ENCODE measurements at regions not wholly inside any gene's neighbourhood (a gene's known extent, or its start where the extent isn't known, plus 50 kb on each side); places are given as distances from the start of the nearest gene placed in this dataset.
A peak's percentile ranks its signal among the peaks of the same experiment; 100 is the strongest.

DNA sequence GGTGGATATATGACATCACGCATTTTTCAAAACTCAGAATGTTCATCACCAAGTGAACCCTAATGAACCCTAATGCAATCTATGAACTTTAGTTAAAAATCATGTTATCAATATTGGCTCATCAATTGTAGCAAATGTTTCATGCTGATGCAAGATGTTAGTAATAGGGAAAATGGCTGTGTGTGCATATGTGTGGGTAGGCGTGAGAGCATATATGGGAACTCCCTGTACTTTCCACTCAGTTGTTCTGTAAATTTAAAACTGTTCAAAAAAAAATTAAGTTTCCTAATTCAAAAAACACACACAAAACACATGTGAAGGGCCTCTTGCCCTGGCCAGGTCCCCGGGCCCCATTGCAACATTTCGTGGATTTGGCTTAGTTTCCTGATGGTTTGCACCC, 89.7 kb upstream of the PROK2 start:
- no peak for DNase-seq

DNA sequence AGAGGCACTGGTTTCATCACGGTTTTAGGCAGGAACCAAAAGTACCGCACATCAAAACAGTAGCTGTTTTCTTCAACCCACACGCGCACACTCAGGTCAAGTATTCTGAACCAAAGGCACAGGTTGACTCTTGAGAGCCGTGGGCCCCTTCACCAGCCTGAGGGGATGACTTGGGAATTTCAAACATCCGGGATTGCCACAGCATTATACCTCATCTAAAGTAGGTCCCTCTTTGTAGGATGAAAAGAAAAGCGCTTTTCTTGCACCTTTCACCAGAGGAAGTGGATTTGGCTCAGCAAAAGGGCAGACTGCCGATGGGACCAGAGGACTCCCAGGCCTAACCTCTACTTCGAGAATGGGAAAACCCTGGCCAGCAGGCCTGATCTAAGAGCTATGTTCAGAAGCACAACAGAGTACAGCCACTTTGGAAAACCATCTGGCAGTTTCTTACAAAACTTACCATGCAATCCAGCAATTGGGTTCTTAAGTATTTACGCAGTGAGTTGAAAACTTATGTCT, 88.2 kb upstream of the PROK2 start:
- no peak for DNase-seq

DNA sequence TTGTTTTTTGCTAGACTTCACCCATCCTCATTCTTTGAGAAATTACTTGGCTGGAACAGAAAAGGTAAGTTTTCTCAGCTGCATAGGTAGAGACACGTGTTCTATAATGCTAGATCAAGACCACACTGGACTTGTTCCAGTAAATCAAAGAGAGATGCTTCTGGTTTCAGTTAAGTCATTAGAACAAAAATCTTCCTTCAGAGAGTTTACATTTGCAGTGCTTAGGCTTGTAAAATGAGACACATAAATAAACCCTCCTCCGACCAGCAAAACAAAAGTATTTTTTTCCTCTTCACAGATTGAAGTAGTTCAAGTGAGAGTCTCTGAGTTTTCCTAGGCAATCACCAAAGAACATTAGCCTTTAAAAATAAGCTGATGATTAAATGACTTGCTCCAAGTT, 87.3 kb upstream of the PROK2 start:
- no peak for DNase-seq

DNA sequence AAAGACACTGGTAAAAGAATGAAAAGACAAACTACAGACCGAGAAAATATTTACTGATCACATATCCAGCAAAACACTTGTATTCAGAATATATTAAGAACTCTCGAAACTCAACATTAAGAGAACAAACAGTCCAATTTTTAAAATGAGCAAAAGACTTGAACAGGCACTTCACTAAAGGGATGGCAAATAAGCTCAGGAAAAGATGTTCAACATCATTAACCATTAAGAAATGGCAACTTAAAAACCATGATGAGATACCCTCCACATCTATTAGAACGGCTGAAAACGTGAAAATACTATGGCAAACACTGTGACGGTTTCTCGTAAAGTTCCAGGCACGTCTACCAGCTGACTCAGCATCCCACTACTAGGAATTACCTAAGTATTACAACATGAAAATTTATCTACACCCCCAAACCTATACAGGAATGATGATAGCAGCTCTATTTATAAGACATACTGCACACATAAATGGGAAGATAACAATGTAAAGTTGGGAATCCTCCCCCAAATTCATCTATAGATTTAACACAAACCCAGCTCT, 86.1 kb upstream of the PROK2 start:
- DNase-seq = no peak

DNA sequence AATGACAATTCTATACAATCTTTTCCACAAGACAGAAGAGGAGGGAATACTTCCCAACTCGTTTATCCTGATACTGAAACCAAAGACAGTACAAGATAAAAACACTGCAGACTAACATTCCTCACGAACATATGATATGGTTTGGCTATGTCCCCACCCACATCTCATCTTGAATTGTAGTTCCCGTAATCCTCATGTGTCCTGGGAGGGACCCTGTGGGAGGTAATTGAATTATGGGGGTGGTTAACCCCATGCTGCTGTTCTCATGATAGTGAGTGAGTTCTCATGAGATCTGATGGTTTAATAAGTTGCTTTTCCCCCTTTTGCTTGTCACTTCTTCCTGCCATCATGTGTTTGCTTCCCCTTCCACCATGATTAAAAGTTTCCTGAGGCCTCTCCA, 83.9 kb upstream of the PROK2 start:
- no peak for DNase-seq

DNA sequence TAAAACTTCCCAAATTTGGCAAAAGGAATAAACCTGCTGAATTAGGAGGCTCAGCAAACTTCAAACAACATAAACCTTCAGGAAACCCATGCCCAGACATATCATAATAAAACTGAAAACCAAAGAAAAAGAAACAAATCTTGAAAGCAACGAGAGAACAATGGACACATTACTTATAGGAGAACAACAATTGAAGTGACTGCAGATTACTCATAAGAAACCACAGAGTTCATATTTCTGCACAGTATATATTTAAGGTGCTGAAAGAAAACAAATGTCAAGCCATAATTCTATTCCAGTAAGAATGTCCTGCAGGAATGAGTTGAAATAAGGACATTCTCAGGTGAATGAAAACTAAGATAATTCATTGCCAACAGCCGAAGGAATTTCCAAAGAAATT, 80.8 kb upstream of the PROK2 start:
- DNase-seq = no peak

DNA sequence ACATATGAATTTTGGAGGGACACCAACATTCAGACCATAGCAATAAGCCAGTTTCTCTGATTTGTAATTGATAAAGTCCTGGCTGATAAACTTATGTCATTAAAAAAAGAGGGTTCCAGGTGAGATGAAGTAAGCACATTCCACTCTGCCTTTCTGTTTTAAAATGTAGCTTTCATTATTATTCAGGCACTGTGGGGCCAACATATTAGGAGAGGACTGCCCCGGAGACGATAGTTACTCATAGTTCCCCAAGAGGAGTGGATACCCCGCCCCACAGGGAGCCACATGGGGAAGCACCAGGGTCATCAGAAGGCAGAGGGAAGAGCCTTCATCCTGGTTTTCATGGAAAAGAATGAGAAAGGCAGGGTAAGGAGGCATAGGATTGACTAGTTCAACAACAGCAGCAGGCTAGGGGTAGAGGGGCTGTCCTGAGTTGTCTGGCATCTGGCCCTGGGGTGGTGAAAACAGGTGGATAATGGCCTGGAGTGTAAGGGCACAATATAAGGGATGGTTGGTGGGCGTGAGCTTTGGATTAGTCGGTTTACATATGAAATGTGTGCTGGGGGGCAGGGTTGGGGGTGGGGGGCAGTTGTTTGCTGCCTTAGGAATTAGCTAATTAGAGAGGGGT, 78.7 kb upstream of the PROK2 start:
- no peak for DNase-seq

DNA sequence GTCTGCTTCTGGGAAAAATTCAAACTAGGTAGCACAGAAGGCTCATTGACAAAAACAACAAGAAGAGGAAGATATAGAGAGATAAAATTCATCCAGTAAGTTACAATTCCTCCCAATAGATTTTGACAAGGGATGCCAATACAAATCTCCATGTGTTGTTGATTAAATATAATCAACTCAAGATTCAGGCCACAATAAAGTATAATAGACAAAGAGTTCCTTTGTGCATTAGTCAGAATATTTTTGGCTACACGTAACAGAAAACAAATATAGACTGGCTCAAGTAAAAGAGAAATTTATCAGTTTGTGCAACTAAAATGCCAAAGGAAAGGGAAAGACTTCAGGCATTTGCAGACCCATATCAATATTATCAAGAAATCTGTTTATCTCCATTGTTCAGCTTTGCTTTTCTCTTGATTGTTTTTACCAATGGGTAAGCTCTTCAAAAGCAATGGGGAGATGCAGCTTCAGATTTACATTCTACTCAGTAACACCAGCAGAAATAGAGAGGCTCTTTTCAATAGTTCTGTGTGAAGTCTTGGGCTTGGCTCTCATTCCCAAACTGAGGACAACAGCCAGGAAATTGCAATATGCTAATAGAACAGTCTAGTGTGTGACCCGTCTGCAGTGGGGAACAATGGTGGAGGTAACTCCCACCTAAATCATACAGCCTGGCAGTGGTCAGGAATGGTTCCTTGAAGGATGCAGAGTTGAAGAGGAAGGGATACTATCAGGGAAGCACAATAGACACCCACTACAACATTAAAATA, 77.6 kb upstream of the PROK2 start:
- DNase-seq = no peak

DNA sequence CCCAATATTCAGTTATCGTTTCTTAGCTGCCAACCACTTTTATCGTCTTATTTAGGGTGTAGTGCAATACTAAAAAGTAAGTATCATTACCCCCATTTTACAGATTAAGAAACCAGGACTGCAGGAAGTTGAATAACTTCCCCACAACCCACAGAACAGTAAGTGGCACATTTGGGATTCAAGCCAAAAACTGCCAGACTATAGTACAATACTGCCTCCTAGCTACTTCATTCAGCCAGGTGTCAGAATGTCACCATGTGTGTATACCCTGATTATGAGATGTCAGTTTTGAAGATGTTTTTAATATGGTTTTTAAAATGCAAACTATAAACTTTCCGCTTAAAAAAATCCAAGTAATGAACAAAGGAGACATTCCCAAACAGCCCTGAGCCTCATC, 74.2 kb upstream of the PROK2 start:
- peak in 3 of 56 donors; percentile 5 to 8 (median 8) for DNase-seq

DNA sequence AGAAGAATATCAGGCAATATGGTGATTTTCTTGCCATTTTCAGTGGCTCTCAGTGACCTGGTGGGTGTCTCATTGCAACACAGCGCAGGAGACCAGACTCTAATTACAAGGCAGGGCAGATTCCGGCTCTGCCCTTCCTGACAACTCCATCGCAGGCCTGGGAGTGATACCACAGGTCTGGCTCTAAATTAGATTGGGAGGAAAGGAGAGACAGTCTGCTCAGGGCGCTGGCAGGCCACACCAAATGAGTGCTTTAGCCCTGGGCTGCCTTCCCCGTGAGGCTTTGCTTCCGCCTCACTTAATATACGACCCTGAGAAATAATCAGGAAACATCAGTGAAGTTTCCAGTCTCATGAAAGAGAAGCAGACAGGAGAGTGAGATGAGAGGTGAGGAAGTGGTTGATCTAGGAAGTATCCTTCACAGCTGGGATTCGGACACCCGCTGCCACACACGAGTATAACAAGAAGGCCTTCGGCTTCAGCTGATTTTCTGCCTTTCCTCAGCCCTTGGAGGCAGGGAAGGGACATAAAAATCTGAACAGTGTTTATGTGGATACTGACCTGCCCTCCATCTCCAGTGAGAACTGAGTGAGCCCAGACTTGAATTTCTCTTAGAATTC, 73.7 kb upstream of the PROK2 start:
- no peak for DNase-seq

DNA sequence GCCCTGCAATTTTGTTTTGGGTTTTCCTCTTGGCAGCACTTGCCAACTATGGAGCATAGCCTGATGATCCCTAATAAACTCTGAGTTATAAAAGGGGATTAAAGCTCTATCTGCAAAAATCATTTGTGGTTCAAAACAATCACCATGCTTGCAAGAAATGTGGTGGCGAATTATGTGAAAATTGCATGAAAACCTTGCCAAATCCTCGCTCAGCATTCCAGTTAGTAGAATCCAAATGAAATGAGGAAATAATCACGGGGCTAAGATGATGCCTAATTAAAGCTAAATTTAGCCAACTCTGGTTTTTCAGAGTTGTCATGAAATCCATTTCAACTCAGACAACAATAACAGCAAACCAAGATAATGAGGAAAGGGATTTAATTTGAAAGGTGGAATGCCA, 73.0 kb upstream of the PROK2 start:
- DNase-seq = no peak

DNA sequence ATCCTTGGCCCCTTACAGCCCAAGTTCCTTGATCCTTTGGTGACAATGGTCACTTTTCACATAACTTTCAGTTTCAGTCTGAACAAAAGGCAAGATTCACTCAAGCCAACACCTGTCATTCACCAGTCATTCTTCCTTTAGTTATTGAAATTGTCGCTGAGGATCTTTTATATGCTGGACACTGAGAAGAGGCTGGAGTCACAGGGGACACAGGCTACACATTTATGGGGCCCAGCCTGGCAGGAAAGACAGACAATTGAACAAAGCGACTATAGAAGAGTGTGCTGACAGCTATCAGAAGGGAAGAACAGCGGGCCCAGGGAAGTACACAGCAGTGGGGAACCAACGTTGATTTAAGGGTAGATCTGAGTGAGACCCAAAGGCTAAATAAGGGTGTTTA, 69.8 kb upstream of the PROK2 start:
- DNase-seq = peak in 2 of 56 donors; percentile 3 to 4

DNA sequence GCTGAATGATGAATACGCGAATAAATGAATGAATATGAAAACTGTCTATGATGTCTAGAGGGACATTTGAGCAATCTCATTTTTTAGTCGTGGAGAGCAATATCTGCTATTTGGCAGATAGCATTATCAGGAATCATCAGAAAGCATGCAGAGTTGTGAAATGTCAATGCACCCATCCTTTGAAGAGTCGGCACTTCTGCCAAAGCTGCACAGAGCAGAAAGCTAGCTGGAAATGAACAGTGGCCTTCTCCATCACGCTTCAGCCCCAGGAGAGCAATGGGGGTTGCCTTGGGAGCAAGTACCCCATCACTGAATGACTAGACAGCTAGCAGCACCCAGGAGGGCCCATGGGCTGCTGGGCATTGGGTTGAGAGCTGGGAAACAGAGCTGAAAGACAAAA, 69.1 kb upstream of the PROK2 start:
- DNase-seq = no peak

DNA sequence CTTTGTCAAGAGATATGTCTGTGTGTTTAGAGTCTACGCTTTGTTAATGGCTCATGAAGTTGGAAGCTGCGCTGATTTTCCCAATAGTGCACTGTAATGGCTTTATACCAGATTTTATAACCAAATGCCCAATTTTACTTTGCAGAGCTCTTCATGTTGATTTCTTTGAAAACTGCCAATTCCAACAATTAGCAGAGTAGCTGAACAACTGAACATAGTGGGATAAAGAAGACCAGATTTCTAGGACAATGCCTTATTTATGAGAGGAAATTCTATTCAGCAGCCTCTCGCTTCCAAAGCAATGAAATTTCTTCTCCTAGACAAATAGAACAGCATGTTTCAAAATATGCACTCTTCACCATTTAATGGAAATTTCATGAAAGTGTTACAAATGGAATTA, 66.9 kb upstream of the PROK2 start:
- no peak for DNase-seq

DNA sequence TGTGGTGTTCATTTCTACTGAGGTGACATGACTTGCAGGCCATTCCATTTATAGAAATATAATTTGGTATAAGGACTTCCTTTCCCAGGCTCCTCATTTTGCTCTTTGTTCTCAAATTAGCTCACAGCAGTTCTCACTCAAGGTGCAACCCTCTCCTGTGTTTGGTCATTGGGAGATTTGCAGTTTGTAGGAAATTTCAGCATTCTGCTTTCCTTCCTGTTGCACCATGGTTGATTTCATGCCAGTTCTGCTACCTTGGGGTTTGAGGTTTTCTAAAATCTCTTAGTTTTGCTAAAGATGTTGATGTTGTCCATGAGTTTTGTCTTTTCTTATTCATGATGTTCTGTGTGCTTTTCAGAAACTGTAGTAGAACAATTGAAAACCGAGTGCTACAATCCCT, 65.7 kb upstream of the PROK2 start:
- DNase-seq = no peak

DNA sequence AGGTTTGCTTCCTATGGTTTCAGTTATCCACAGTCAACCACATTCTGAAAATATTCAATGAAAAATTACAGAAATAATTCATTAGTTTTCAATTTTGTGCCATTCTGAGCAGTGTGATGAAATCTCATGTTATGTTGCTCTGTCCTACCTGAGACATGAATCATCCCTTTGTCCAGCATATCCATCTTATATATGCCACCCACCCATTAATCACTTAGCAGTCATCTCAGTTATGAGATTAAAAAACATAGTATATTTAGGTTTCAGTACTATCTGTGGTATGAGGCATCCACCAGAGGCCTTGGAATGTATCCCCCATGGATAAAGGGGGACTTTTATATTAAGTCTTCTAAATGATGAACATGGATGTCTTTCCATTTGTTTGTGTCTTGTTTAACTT, 64.7 kb upstream of the PROK2 start:
- no peak for DNase-seq

DNA sequence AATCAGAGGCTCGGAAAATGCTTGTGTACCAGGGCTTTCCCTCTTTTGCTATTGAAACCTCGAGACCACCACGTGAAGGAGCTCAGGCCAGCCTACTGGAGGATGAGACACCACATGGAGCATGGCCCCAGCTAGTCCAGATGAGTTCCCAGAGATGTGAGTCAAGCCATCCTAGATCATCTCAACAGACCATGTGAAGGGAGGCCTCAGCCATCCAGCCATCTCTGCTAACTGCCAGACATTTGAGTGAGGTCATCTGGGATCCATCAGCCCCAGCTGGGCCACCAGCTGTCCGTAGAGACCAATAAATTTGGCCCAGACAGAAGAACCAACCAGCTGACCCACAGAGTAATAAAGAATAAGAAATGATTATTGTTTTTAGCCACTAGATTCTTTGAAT, 62.8 kb upstream of the PROK2 start:
- DNase-seq = no peak

DNA sequence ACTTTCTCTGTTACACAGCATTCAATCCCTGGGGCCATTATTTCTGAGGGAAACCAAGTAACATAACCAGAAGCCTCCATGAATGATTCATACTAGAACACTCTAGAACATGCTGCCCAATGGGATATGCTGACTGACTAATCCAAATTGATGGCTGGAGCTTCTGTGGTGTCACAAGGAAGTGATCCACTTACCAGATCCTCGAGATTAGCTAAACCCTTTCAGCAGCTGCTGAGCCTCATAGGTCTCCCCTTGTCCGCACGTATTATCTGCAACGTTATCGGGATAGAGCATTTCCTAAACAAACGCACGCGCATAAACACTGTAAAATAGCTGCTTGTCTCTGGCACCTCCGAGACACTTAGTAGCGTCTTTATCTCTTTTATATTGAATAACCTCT, 61.2 kb upstream of the PROK2 start:
- DNase-seq = no peak

DNA sequence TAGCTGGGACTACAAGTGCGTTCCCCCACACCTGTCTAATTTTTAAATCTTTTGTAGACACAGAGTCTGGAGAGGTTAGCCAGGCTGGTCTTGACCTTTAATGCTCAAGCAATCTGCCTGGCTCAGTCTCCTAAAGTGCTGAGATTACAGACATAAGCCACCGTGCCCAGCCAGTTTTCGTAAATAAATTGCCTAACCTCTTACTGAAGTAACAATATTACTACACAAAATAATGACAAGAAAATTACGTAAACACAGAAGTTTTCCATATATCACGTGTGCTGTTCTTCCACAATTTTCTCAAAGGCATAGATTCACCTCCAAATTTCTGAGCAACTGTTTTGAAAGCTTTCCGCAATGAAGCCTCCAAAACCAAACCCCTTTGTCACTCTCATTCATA, 58.1 kb upstream of the PROK2 start:
- DNase-seq = no peak

DNA sequence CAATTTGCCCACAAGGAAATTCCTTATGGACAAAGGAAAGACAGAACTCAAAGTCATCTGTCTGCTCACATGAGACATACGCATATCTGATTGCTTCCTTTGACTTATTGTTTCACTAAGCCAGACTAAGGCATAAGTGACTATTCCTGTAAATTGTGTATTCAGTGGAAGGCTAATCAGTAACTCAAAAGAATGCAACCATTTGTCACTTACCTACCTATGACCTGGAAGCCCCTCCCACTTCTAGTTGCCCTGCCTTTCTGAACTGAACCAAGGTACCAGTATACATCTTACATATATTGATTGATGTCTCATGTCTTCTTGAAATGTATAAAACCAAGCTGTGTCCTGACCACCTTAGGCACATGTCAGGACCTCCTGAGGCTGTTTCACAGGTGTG, 53.5 kb upstream of the PROK2 start:
- DNase-seq = no peak
